Endodermal cell (in vitro differentiated cells): ENCODE measurements at regions not wholly inside any gene's neighbourhood (a gene's known extent, or its start where the extent isn't known, plus 50 kb on each side); places are given as distances from the start of the nearest gene placed in this dataset.
A peak's percentile ranks its signal among the peaks of the same experiment; 100 is the strongest.

Experiments used
- DNase-seq: peaks from one replicate; pipeline ENCODE4 v3.0.0-alpha.2; 2017
- H3K27ac ChIP-seq: 2 replicates; pipeline ENCODE4 v1.5.1; 2013; ENCODE audit warnings: mild to moderate bottlenecking, low read depth, low read length, moderate library complexity
- H3K27me3 ChIP-seq: 2 replicates; pipeline ENCODE4 v1.6.1; 2013; ENCODE audit warnings: mild to moderate bottlenecking, low read length, moderate library complexity; ENCODE audit not compliant: insufficient read depth, control insufficient read depth, poor library complexity, severe bottlenecking
- H3K36me3 ChIP-seq: 2 replicates; pipeline ENCODE4 v1.7.0; 2013; ENCODE audit warnings: mild to moderate bottlenecking, low read length, moderate library complexity; ENCODE audit not compliant: control insufficient read depth, insufficient read depth
- H3K4me1 ChIP-seq: one replicate; pipeline ENCODE4 v1.7.0; 2013; ENCODE audit warnings: low read length; ENCODE audit not compliant: control insufficient read depth, insufficient read depth
- H3K4me3 ChIP-seq: 2 replicates; pipeline ENCODE4 v1.5.1; 2013; ENCODE audit warnings: mild to moderate bottlenecking, low read length, moderate library complexity
- H3K9ac ChIP-seq: 2 replicates; pipeline ENCODE4 v1.6.1; 2013; ENCODE audit warnings: mild to moderate bottlenecking, low read length, moderate library complexity; ENCODE audit not compliant: poor library complexity, severe bottlenecking; ENCODE audit errors: extremely low read depth
- H3K9me3 ChIP-seq: 2 replicates; pipeline ENCODE4 v1.6.1; 2013; ENCODE audit warnings: mild to moderate bottlenecking, low read length, moderate library complexity; ENCODE audit not compliant: control insufficient read depth
- H3K27ac Mint-ChIP-seq: 2 replicates; pipeline ENCODE4 v1.8.0; 2020; ENCODE audit warnings: mixed read lengths
- H3K27me3 Mint-ChIP-seq: 2 replicates; pipeline ENCODE4 v1.8.0; 2021; ENCODE audit warnings: mild to moderate bottlenecking, mixed read lengths; ENCODE audit not compliant: insufficient read depth
- H3K36me3 Mint-ChIP-seq: 2 replicates; pipeline ENCODE4 v1.8.0; 2020; ENCODE audit warnings: low read depth, mixed read lengths
- H3K4me1 Mint-ChIP-seq: 2 replicates; pipeline ENCODE4 v1.8.0; 2020; ENCODE audit warnings: mixed read lengths
- H3K4me3 Mint-ChIP-seq: 2 replicates; pipeline ENCODE4 v1.8.0; 2020; ENCODE audit warnings: mild to moderate bottlenecking, moderate library complexity, mixed read lengths
- H3K9me3 Mint-ChIP-seq: 2 replicates; pipeline ENCODE4 v1.8.0; 2020; ENCODE audit warnings: mild to moderate bottlenecking, mixed read lengths
- CTCF ChIP-seq: fragments of 200-600 bp; sonication (generic); conservative IDR thresholded peaks from 2 replicates; pipeline ENCODE4 v1.5.0; 2021; ENCODE audit warnings: antibody characterized with exemption, mild to moderate bottlenecking
- WGBS, 2 experiments: methylation state at CpG; one replicate each; pipeline versions ENCODE4 v1.1.5 to v1.1.7; 2013; ENCODE audit warnings: missing lambda C conversion rate in 2 of 2, mixed read lengths in 1 of 2; ENCODE audit not compliant: insufficient coverage in 1 of 2, insufficient read length in 1 of 2; 5-methylcytosine and 5-hydroxymethylcytosine counted together

DNA sequence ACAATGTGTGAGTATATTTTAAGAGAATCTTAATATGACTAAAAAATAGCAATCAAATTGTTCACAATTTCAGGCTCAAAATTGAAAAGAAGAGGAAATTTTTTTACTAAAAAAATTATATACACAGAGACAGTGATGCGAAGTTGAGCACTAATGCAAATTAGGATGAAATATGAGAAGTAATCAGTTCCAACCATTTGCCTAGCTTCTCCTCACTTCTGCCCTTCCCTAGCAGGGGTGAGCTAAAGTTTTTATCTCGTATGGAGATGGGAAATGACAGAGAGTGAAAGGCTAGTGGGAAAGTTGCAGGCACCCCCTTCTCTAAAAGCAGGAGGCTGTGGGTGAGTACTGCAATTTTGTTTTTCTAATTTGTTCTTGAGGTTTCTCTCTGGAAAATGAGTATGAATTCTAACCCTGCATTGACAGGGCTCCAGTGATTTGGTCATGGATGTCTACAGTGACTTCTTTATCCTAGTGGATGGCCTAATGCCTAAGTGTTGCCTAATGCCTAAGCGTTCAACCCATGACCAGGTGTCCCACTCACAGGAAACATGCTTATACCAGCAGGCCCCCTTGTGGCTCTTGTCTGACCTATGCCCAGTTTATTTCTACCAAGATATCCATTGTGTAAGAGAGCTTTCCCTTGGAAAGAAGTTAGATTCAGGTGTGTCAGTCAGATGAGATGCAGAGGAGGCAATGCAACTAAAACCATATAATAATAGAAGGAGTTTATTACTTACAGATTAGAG is 78.0 kb upstream of the HNMT start:
- Mint-ChIP-seq H3K36me3 (no peaks in the 10 kb centered on the region), H3K4me3 (no peak overlapping the region), H3K4me1 (peaks cover 23% of the 10 kb centered on the region), H3K9me3 (no peaks in the 10 kb centered on the region), H3K27ac (no peak overlapping the region), H3K27me3 (no peaks in the 10 kb centered on the region)
- peak; percentile 67 for DNase-seq
- WGBS, 2 experiments: 84 to 88% methylated on average over 1 to 3 of the region's 3 CpGs
- TF ChIP-seq CTCF: peak; percentile 78
- Histone ChIP-seq H3K4me1 (no peaks in the 10 kb centered on the region), H3K27ac (no peak overlapping the region), H3K36me3 (no peaks in the 10 kb centered on the region), H3K9ac (no peak overlapping the region), H3K4me3 (no peak overlapping the region), H3K27me3 (no peaks in the 10 kb centered on the region), H3K9me3 (peaks cover 13% of the 10 kb centered on the region)

- WGBS, 2 experiments: 0 to 25% methylated on average over 3 to 8 of the region's 8 CpGs
- Mint-ChIP-seq H3K27ac (no peak overlapping the region), H3K4me3 (no peak overlapping the region), H3K4me1 (peaks cover 28% of the 10 kb centered on the region), H3K36me3 (no peaks in the 10 kb centered on the region), H3K9me3 (no peaks in the 10 kb centered on the region), H3K27me3 (no peaks in the 10 kb centered on the region)
- peak; percentile 87 for TF ChIP-seq CTCF
- H3K4me3 ChIP-seq: no peak overlapping the region
- H3K9me3 ChIP-seq: no peaks in the 10 kb centered on the region
- H3K27ac ChIP-seq: no peak overlapping the region
- H3K9ac ChIP-seq: no peak overlapping the region
- H3K4me1 ChIP-seq: peaks cover 4% of the 10 kb centered on the region
- DNase-seq: peak; percentile 90
- H3K36me3 ChIP-seq: no peaks in the 10 kb centered on the region
- H3K27me3 ChIP-seq: no peaks in the 10 kb centered on the region
These were observed 75.4 kb upstream of the HNMT start for GRCh38 chr2:137888845-137889244.

- Mint-ChIP-seq H3K27me3 (no peaks in the 10 kb centered on the region), H3K4me1 (peaks cover 19% of the 10 kb centered on the region), H3K36me3 (no peaks in the 10 kb centered on the region), H3K27ac (no peak overlapping the region), H3K9me3 (no peaks in the 10 kb centered on the region), H3K4me3 (no peak overlapping the region)
- Histone ChIP-seq H3K36me3 (no peaks in the 10 kb centered on the region), H3K4me3 (no peak overlapping the region), H3K9ac (no peak overlapping the region), H3K27ac (peak overlapping the region; percentile 51), H3K4me1 (peaks cover 7% of the 10 kb centered on the region), H3K27me3 (no peaks in the 10 kb centered on the region), H3K9me3 (peaks cover 7% of the 10 kb centered on the region)
- no peak for TF ChIP-seq CTCF
- 78% methylated on average over 2 of the region's 2 CpGs; no CpG with 5 or more reads in 1 of the 2 experiments for WGBS, 2 experiments
- no peak for DNase-seq
These were observed 71.5 kb upstream of the HNMT start for GRCh38 chr2:137892739-137893138.
